Coronary artery (tissue), 2 donors: ENCODE measurements at regions not wholly inside any gene's neighbourhood (a gene's known extent, or its start where the extent isn't known, plus 50 kb on each side); places are given as distances from the start of the nearest gene placed in this dataset.

ENCODE experiments used
- DNase-seq: peaks from one replicate; pipeline ENCODE4 v3.0.0-alpha.2; 2017; ENCODE audit warnings: low spot score
- H3K27ac ChIP-seq, 2 donors: fragments of 200-600 bp; sonication (generic); one replicate each; pipeline ENCODE4 v1.5.1; 2016 to 2019
- H3K4me3 ChIP-seq: fragments of 200-600 bp; sonication (generic); 2 replicates; pipeline ENCODE4 v1.5.1; 2016; ENCODE audit warnings: mild to moderate bottlenecking, moderate library complexity
- TF ChIP-seq, protein P1 (sequence below): fragments of 200-600 bp; sonication (generic); IDR thresholded peaks from one replicate; pipeline ENCODE4 v1.5.1; 2019; ENCODE audit warnings: antibody characterized with exemption

DNA sequence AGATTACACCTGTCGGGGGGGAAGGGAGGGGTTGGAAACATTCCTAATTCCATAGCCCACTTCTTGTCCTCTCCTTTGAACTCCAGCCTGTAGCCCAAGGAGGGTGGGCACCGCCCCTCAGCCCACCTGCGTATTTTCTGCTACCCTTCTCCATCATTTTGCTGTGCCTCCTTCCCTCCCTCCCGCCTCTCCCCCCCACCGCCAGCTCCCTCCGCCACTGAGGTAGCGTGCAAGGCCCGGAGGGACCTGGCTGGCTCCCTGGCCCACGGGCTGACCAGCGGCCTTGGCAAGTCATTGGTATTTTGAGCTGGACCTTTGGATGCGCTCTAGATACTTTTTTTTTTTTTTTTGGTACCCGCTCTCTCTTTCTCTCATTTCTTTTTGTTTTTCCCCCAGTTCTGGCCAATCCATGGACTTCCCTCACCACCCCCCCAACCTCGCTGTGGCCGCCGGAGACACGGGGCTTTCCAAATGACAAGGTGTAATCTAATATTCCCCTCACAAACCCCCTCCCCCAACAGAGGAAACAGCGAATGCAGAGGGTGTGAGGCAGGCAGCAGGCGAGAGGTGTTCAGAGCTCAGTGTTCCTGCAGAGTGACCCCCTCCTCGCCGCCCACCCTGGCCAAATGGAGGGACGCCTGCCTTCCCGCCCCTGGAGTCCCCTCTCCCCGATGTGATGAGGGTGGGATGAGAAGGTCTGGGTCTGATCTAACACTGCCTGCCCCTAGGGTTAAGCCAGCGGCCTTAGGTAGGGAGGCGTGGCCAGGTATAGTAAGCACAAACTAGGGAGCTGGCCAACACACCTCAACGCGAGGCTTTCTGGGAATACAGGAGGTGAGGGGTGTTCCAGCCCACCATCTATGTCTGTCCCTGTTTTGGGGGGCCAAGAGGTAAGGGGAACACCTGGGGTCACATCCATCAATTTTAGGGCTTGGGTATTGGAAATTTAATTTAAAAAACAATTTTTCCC lies 89.2 kb downstream of the PTPRS start:
- Histone ChIP-seq H3K4me3 (no peak overlapping the region), H3K27ac (no peak overlapping the region)
- TF ChIP-seq, protein P1, sequence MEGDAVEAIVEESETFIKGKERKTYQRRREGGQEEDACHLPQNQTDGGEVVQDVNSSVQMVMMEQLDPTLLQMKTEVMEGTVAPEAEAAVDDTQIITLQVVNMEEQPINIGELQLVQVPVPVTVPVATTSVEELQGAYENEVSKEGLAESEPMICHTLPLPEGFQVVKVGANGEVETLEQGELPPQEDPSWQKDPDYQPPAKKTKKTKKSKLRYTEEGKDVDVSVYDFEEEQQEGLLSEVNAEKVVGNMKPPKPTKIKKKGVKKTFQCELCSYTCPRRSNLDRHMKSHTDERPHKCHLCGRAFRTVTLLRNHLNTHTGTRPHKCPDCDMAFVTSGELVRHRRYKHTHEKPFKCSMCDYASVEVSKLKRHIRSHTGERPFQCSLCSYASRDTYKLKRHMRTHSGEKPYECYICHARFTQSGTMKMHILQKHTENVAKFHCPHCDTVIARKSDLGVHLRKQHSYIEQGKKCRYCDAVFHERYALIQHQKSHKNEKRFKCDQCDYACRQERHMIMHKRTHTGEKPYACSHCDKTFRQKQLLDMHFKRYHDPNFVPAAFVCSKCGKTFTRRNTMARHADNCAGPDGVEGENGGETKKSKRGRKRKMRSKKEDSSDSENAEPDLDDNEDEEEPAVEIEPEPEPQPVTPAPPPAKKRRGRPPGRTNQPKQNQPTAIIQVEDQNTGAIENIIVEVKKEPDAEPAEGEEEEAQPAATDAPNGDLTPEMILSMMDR, result no peak
- DNase-seq, result no peak

DNA sequence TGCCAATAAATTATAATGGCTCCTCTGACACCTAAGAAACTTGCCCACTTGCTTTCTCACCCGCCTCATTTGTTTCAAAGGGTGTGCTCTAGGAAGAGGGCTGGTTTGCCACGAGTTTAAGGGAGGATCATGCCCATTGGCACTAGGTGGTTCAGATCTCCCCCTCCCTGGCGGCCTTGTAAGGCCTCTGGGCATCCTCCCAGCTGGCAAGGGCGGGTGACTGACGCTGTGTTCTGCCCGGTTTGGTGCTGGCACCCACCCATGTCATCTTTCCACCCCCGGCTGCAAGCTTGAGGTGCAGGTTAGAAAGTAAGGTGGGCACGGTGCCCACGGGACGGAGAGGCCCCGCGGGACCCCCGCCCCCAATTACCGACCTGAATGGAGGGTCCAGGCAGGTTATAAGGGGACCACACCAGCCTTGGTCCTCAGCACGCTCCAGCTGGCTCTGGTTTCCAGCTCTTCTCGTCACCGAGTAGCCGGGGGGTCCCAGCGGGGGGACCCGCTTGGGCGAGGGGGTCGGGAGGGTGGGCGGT lies 90.4 kb downstream of the PTPRS start:
- no peak overlapping the region for H3K4me3 ChIP-seq
- DNase-seq, result no peak
- H3K27ac ChIP-seq, result no peak overlapping the region
- TF ChIP-seq, protein P1, result no peak

DNA sequence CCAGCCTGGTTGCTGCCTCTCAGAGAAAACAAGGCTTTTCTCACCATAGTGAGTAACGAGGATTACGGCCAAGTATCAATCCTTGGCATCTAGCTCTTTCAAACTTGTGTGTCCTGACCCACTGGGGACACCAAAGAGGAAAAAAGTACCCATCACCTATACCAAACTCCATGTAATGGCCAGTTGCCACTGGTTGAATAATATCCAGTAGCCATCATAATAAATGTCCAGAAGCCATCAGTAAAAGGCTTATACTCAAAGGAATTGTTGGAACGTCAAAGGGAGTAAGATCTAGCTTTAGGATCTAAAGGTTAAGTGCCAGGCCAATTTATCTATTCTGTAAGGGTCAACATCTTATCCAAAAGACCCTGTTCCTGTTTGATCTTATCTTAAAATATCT lies 91.1 kb downstream of the PTPRS start:
- TF ChIP-seq, protein P1, result no peak
- no peak overlapping the region for H3K4me3 ChIP-seq
- DNase-seq, result no peak
- no peak overlapping the region for H3K27ac ChIP-seq

DNA sequence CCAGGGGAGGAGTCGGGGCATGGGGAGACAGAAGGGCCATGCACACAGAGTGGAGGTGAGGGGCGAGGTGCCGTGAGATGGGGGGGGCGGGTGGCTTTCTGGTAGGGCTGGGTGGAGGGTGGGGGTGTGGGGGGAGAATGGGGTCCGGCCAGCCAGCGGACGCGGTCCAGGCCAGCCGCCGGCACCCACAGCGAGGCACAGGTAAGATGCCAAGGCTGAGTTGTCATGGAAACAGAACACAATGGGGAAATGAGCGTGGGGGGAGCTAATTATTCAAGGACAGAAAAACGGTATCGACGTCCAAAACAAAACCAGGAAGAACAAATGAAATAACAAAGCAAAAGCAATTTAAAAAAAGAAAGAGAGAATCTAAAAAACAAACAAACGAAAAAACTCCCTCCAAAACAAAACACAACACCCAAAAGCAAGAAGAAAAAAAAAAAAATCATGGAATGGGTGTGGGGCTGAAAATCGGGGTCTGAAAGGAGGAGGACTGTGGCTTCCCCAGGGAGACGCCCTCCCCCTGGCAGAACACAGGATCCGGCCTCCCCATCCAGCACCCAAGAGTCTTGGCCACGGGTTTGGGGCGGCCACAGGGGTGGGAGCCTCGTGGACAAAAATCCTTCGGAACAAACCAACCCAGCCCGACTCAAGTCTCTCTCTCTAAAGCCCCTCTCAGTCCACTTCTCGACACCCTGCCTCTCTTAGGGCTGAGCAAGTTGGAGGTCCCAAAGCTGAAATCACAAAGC lies 92.5 kb downstream of the PTPRS start:
- DNase-seq, result no peak
- Histone ChIP-seq H3K4me3 (no peak overlapping the region), H3K27ac (no peak overlapping the region)
- TF ChIP-seq, protein P1, result no peak

DNA sequence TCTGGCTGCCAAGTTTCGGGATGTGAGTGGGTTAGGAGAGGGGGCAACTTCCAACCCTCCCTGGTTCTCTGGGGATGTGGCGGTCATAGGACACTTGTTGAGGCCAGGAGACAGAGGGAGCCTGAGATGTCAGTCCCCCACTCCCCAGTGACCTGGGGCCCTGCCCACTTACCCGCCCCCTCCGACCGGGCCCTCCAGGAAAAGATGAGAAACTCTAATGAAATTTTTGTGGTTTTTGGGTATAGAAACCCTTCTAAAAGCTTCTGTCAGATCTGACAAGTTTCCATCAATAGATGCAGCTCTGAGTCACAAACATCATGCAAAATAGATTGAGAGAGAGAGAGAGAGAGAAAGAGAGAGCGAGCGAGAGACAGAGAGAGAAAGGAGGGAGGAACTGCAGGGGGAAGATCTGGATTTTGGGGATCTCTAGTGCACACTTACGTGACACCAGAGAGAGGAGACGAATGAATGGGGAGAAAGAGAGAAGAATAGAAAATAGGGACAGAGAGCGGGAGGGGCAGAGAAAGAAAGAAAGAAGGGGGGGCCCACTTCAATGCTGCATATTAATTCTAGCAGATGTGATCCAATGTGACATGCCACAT lies 94.0 kb downstream of the PTPRS start:
- no peak overlapping the region for H3K4me3 ChIP-seq
- TF ChIP-seq, protein P1, result no peak
- H3K27ac ChIP-seq, result no peak overlapping the region
- DNase-seq, result no peak

DNA sequence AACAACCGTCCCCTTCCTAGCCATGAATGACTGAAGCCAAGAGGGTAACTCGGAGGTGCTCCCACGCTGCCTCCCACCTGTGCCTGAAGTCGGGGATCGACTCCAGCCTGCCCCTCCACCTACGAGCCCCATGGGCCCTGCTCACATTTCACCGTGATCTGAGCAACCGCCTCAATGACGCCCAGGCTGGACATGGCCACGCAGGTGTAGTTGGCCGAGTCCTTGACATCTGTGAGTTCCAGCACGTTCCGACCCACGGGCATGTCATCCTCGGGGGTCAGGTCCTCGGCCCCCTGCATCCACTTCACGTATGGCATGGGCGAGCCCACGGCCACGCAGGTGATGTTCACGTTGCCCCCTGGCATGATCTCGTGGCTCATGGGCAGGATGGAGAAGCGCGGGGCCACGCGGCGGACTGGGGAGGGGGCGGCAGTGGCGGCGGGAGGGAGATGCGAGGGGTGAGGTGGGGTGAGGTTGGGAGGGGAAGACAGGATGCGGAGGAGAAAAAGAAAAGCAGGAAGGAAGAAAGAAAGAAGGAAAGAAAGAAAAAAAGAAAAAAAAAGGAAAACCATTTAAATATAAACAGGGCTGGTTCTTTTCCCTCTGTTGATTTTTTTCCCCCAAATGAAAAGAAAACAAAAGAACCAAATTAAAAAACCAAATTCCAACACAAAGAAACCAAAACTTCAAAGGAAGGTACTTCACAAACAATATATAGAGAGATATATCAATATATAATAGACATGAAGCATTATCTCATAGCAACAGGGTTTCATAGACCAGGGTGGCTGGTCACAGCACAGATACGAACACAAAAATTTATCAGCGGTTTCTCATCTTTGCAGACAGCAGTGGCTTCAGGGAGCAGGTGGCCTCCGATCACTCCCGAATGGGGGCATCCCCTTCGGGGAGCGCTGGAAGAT lies 94.7 kb downstream of the PTPRS start:
- no peak for DNase-seq
- Histone ChIP-seq H3K4me3 (no peak overlapping the region), H3K27ac (no peak overlapping the region)
- TF ChIP-seq, protein P1, result no peak
